Gastroesophageal sphincter (tissue), 3 donors: ENCODE measurements at regions not wholly inside any gene's neighbourhood (a gene's known extent, or its start where the extent isn't known, plus 50 kb on each side); places are given as distances from the start of the nearest gene placed in this dataset.

ENCODE experiments used
- CTCF ChIP-seq, 4 experiments: fragments of 200-600 bp in 2 of 4; fragments of 450-650 bp in 2 of 4; sonication (generic) in 1 of 4; IDR thresholded peaks; one replicate each; pipeline ENCODE4 v1.5.1; 2017 to 2019; ENCODE audit warnings: antibody characterized with exemption in 4 of 4, mild to moderate bottlenecking in 2 of 4, moderate library complexity in 2 of 4
- EP300 ChIP-seq: sonication (generic); formaldehyde crosslinking; IDR thresholded peaks from one replicate; pipeline ENCODE4 v1.6.1; 2017; ENCODE audit warnings: antibody characterized with exemption, mild to moderate bottlenecking
- POLR2A ChIP-seq, 2 donors: fragments of 450-650 bp; IDR thresholded peaks; one replicate each; pipeline ENCODE4 v1.6.1; 2017; ENCODE audit warnings: antibody characterized with exemption in 2 of 2, mild to moderate bottlenecking in 2 of 2, moderate library complexity in 1 of 2

DNA sequence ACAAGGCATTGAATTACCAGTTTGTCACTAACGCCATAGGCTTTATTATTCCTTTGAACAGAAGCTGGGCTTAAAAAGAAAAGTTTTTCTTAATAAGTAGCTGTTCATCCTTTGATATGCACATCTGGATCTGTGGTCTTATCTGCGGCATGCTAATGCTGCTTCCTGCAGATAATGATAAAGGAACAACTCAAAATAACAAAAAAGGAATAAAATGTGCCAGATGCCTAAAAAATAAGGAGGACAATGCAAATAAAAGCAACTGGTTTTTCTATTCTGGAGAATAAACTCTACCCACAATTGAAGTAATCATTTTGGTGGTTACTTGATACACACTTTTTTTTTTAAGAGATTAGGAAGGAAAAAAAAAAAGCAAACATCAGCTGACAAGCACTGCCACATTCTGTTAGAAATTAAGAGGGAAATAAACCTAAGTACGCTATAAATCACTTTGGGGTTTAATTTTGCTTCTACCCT is 156.8 kb upstream of the SALL4 start:
- no peak for TF ChIP-seq CTCF (IDR thresholded peaks at IDR 0.05)
- no peak for TF ChIP-seq POLR2A (IDR thresholded peaks at IDR 0.05)
- TF ChIP-seq EP300 = no peak
